HEK293 (cell line): ENCODE measurements at regions not wholly inside any gene's neighbourhood (a gene's known extent, or its start where the extent isn't known, plus 50 kb on each side); places are given as distances from the start of the nearest gene placed in this dataset.

ENCODE experiments used
- EGR2 ChIP-seq: fragments of 450-650 bp; formaldehyde crosslinking; IDR thresholded peaks from 2 replicates; pipeline ENCODE4 v1.5.1; 2016; ENCODE audit warnings: low read depth, missing biosample characterization, missing genetic modification characterization
- KLF9 ChIP-seq: fragments of 450-650 bp; formaldehyde crosslinking; IDR thresholded peaks from 2 replicates; pipeline ENCODE4 v1.5.1; 2016; ENCODE audit warnings: missing biosample characterization, missing genetic modification characterization, low read depth
- REPIN1 ChIP-seq: fragments of 450-650 bp; formaldehyde crosslinking; IDR thresholded peaks from 2 replicates; pipeline ENCODE4 v1.5.1; 2017; ENCODE audit warnings: missing biosample characterization, missing genetic modification characterization, low read depth
- TCF7L2 ChIP-seq: IDR thresholded peaks from 2 replicates; pipeline ENCODE4 v1.6.1; 2011; ENCODE audit warnings: low read depth, mild to moderate bottlenecking, inconsistent platforms, low read length, moderate library complexity, borderline replicate concordance
- YY1 ChIP-seq: fragments of 450-650 bp; formaldehyde crosslinking; IDR thresholded peaks from 2 replicates; pipeline ENCODE4 v1.5.1; 2018; ENCODE audit warnings: missing biosample characterization, missing genetic modification characterization
- ZBTB48 ChIP-seq: fragments of 450-650 bp; formaldehyde crosslinking; IDR thresholded peaks from 2 replicates; pipeline ENCODE4 v1.5.1; 2016; ENCODE audit warnings: missing biosample characterization, missing genetic modification characterization
- ZNF114 ChIP-seq: fragments of 450-650 bp; formaldehyde crosslinking; IDR thresholded peaks from 2 replicates; pipeline ENCODE4 v1.5.0; 2017; ENCODE audit warnings: missing biosample characterization, missing genetic modification characterization
- ZNF792 ChIP-seq: fragments of 450-650 bp; formaldehyde crosslinking; IDR thresholded peaks from 2 replicates; pipeline ENCODE4 v1.5.1; 2016; ENCODE audit warnings: missing biosample characterization, missing genetic modification characterization
- TF ChIP-seq, protein P1 (sequence below): fragments of 450-650 bp; formaldehyde crosslinking; IDR thresholded peaks from 2 replicates; pipeline ENCODE4 v1.5.1; 2016; ENCODE audit warnings: missing biosample characterization, missing genetic modification characterization
- TF ChIP-seq, protein P2 (sequence below): fragments of 450-650 bp; formaldehyde crosslinking; IDR thresholded peaks from 2 replicates; pipeline ENCODE4 v1.5.1; 2016; ENCODE audit warnings: missing biosample characterization, missing genetic modification characterization
- TF ChIP-seq, protein P3 (sequence below): fragments of 450-650 bp; formaldehyde crosslinking; IDR thresholded peaks from 2 replicates; pipeline ENCODE4 v1.5.1; 2017; ENCODE audit warnings: missing biosample characterization, mild to moderate bottlenecking, missing genetic modification characterization, moderate library complexity
- TF ChIP-seq, protein P4 (sequence below): fragments of 450-650 bp; formaldehyde crosslinking; IDR thresholded peaks from 2 replicates; pipeline ENCODE4 v1.5.1; 2016; ENCODE audit warnings: missing biosample characterization, missing genetic modification characterization
- TF ChIP-seq, protein P5 (sequence below): fragments of 450-650 bp; formaldehyde crosslinking; IDR thresholded peaks from 2 replicates; pipeline ENCODE4 v1.5.1; 2016; ENCODE audit warnings: missing biosample characterization, missing genetic modification characterization

DNA sequence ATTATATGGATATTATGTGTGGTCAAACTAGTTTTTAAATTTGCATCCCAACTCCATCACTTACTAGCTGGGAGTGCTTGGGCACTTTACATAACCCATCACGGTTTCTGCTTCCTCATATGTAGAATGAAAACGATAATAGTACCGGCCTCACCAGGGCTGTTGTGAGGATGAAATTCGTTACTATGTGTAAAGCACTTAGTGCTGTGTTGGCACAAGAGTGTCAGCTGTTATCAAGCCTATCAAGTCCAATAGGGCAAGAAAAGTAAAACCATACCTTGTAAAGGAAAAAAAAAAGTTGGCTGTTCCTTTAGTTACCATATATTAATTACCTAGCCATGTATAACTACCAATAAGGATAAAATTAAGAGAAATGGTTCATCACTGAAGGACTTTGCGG lies 65.4 kb downstream of the TET3 start:
- no peak for TF ChIP-seq KLF9
- no peak for TF ChIP-seq TCF7L2
- TF ChIP-seq, protein P1, sequence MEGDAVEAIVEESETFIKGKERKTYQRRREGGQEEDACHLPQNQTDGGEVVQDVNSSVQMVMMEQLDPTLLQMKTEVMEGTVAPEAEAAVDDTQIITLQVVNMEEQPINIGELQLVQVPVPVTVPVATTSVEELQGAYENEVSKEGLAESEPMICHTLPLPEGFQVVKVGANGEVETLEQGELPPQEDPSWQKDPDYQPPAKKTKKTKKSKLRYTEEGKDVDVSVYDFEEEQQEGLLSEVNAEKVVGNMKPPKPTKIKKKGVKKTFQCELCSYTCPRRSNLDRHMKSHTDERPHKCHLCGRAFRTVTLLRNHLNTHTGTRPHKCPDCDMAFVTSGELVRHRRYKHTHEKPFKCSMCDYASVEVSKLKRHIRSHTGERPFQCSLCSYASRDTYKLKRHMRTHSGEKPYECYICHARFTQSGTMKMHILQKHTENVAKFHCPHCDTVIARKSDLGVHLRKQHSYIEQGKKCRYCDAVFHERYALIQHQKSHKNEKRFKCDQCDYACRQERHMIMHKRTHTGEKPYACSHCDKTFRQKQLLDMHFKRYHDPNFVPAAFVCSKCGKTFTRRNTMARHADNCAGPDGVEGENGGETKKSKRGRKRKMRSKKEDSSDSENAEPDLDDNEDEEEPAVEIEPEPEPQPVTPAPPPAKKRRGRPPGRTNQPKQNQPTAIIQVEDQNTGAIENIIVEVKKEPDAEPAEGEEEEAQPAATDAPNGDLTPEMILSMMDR = no peak
- no peak for TF ChIP-seq ZBTB48
- TF ChIP-seq, protein P2, sequence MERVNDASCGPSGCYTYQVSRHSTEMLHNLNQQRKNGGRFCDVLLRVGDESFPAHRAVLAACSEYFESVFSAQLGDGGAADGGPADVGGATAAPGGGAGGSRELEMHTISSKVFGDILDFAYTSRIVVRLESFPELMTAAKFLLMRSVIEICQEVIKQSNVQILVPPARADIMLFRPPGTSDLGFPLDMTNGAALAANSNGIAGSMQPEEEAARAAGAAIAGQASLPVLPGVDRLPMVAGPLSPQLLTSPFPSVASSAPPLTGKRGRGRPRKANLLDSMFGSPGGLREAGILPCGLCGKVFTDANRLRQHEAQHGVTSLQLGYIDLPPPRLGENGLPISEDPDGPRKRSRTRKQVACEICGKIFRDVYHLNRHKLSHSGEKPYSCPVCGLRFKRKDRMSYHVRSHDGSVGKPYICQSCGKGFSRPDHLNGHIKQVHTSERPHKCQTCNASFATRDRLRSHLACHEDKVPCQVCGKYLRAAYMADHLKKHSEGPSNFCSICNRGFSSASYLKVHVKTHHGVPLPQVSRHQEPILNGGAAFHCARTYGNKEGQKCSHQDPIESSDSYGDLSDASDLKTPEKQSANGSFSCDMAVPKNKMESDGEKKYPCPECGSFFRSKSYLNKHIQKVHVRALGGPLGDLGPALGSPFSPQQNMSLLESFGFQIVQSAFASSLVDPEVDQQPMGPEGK (tag by site-specific recombination) = no peak
- TF ChIP-seq, protein P3, sequence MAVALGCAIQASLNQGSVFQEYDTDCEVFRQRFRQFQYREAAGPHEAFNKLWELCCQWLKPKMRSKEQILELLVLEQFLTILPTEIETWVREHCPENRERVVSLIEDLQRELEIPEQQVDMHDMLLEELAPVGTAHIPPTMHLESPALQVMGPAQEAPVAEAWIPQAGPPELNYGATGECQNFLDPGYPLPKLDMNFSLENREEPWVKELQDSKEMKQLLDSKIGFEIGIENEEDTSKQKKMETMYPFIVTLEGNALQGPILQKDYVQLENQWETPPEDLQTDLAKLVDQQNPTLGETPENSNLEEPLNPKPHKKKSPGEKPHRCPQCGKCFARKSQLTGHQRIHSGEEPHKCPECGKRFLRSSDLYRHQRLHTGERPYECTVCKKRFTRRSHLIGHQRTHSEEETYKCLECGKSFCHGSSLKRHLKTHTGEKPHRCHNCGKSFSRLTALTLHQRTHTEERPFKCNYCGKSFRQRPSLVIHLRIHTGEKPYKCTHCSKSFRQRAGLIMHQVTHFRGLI (tag by site-specific recombination) = no peak
- TF ChIP-seq, protein P4, sequence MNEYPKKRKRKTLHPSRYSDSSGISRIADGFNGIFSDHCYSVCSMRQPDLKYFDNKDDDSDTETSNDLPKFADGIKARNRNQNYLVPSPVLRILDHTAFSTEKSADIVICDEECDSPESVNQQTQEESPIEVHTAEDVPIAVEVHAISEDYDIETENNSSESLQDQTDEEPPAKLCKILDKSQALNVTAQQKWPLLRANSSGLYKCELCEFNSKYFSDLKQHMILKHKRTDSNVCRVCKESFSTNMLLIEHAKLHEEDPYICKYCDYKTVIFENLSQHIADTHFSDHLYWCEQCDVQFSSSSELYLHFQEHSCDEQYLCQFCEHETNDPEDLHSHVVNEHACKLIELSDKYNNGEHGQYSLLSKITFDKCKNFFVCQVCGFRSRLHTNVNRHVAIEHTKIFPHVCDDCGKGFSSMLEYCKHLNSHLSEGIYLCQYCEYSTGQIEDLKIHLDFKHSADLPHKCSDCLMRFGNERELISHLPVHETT (tag by site-specific recombination) = no peak
- TF ChIP-seq, protein P5, sequence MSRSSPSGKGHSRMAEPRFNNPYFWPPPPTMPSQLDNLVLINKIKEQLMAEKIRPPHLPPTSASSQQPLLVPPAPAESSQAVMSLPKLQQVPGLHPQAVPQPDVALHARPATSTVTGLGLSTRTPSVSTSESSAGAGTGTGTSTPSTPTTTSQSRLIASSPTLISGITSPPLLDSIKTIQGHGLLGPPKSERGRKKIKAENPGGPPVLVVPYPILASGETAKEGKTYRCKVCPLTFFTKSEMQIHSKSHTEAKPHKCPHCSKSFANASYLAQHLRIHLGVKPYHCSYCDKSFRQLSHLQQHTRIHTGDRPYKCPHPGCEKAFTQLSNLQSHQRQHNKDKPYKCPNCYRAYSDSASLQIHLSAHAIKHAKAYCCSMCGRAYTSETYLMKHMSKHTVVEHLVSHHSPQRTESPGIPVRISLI (tag by site-specific recombination) = no peak
- no peak for TF ChIP-seq REPIN1 (tag by site-specific recombination)
- no peak for TF ChIP-seq EGR2 (tag by site-specific recombination)
- no peak for TF ChIP-seq YY1 (tag by site-specific recombination)
- no peak for TF ChIP-seq ZNF114 (tag by site-specific recombination)
- TF ChIP-seq ZNF792 = no peak
